CD4-positive, alpha-beta T cell treated with Interleukin-6 for 4 hours (primary cell): ENCODE measurements at regions not wholly inside any gene's neighbourhood (a gene's known extent, or its start where the extent isn't known, plus 50 kb on each side); places are given as distances from the start of the nearest gene placed in this dataset.

Experiments used
- DNase-seq: peaks from one replicate; pipeline ENCODE4 v3.0.0-alpha.2; 2020; ENCODE audit warnings: mixed read lengths

DNA sequence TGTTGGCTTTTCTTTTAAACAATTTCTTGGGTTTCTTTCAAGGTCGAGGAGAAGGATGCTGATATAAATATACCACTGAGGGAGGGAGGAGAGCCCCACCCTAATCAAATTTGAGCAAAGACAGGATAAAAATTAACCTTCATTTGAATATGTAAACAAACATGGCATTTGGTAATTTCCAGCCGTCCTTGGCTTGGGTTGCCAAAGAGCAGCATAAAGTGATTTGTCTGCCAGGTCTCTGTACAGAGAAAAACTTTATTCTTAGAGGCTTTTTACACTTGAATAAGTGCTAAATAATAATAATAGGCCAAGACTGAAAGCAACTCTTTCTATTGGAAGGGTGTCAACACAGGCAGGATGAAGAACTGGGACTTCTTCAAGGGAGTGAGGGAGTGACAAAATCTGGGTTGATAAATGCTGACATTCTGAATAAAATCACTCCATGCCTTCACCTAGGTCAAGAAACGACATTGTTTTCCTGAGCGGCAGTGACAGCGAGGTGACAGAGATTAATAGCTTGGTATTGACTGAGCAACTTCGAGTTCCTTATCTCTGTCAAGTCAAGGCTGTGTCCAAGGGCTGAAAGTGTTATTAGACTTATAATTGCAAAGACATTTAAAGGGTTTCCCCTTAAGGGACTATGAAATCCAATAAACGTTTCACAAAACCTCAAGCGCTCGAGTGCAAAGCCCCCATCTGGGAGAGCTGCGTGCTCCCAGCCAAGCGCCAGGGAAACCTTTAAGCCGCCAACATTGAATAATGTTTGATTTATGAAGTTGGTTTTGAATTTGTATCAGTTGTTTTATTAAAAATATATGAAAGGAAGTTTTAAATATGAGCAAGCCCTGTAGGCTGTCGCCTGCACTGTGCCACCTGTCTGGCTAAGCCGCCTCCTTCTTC is 269.5 kb upstream of the N4BP1 start:
- DNase-seq, result no peak

- DNase-seq, result no peak
Observed at GRCh38 chr16:48877946-48878345, 268.0 kb upstream of the N4BP1 start.

DNA sequence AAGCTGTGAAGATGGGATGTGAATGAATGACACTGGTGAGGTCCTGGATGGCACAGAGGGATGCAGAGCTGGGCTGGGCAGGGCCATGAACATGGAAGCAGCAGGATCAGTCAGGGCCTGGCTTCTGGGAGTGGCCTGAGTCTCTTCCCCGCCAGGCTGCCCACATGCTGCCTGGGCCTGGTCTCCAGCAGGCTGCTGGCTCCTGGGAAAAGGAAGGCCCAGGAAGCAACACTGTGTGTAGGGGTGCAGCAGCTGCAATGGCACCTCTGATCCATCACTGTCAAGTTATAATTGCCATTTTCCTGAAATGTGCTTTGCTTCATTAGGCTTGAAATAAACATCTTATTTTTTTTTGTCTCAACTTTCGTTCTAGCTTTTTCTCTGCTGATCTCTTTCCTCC is 260.2 kb upstream of the N4BP1 start:
- no peak for DNase-seq

DNA sequence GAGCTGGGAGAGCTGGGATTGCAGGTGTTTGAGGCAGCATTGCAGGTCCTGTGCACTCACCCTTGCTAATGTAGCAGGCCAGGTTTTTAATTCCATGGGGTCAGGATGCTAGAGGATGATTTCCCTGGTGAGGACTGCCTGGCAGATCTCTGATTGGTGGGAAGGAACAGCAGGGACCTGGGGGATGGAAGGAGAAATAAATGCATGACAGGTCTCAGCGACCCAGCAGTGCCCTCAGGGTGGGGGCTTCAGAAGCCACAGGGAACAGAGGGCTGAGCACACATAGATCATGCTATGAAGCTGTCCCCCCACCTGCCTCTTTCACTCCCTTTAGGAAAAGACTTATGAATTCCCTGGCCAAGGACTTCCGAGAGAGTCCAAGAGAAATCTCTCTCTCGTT is 255.5 kb upstream of the N4BP1 start:
- DNase-seq, result no peak

DNA sequence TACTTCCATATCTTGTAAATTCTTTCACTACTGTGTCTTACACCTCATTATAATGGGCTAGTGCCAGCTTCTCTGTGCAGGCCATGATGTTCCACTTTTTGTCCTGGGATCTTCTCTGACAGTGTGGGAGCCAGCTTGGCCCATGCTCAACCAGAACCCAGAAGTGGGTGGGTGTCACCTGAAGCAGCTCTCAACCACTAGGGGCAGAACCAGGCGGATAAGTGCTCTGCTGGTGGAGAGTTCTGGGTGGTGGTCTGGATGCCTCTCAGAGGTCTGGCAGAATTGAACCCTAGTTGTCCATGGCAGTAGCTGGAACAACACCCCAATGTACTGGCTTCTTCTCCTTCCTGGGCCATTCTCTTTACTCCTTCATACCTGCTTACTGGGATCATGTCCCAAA is 254.1 kb upstream of the N4BP1 start:
- no peak for DNase-seq

DNA sequence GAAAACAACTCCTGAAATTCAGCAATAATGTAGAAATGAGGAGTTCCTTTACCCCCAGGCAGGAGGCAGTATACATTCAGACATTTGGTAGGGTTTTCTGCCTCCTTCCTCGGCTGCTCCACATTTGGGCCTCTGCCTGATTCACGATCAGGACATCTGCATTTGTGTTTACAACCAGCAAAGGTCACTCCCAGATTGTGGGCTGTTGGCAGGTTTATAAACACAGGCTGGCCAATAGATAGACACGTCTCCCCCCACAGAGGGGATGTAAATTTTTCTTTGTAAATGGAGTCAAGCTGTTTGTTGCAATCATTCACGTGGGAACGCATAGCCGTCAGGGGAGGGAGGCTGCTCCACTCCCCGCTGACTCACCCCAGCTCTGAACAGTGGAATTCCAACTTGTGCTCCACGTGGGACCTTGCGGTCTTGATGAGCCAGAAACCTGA is 252.1 kb upstream of the N4BP1 start:
- DNase-seq, result no peak

DNA sequence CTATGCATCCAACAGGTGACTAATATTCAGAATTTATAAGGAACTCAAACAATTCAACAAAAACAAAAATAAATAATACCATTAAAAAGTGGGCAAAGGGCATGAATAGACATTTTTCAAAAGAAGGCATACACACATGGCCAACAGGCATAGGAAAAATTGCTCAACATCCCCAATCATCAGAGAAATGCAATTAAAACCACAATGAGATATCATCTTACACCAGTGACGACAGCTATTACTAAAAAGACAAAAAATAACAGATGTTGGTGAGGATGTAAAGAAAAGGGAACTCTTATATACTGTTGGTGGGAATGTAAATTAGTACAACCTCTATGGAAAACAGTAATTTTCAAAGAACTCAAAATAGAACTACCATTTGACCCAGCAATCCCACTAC is 250.4 kb upstream of the N4BP1 start:
- no peak for DNase-seq

- DNase-seq, result no peak
Observed at GRCh38 chr16:48852951-48853350, 243.0 kb upstream of the N4BP1 start.

- DNase-seq, result no peak
Observed at GRCh38 chr16:48852458-48852857, 242.5 kb upstream of the N4BP1 start.

DNA sequence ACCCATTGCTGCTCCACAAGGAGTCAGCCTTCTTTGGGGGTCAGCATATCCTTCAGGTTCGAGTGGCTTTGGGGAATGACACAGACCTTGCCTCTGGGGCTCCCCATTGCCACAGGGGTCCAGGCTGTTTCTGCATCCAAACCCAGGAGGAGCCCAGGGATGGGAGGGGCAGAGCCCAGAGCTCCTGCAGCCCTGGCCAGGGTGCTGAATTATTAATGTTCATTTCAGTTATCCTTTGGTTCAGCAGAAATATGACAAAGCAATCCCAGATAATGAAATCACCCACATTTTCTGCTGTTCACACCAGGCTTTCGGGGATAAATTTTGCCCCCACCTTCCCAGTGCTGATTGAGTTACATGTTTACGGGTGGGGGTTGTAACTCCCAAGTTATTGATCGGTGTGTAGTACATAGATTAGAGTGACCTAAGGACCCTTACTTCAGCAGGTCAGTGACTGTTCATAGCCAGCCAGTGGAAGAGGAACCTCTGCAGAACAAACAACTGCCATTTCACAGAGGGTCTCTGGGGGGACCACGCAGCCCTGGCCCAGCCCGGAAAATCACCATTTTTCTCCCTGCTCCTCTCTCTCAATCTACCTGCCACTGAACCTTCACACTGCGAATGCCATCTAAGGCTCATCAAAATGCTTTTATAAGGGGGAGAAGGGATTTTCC is 240.3 kb upstream of the N4BP1 start:
- no peak for DNase-seq

DNA sequence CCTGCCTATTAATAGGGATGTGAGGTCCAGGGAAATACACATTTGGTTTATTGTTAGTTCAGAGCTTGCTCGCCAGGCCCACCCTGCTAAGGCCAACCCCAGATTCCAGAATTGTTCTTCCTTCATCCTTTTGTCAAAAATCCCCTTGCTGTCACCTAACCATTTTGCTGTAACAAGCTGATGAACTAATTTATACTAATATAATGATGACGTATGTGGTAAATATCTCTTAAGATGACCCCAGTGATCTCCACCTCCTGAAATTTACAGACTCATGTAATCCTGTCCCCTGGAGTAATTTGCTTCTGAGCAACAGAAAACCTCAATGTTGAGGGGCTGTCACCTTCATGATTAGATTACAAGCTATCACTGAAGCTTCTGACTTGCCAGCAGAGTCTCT is 236.3 kb upstream of the N4BP1 start:
- no peak for DNase-seq

DNA sequence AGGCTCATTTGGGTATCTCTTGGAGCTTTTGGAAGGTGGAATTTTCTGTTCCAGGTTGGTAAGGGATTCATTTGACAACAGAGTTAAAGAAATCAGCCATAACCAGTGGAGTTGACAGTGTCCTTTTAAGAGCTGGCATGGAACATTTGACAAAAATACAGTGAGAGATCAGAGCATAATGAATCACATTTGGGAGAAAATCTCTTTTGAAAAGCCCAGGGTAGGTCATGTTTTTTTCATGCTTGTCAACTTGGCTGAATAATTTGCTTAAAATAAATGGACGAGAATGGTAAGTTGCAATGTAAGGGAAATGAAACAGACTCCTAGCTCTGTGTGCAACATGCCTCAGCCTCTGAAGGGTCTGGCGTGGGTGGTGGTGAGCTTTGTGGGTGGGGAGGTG is 235.3 kb upstream of the N4BP1 start:
- DNase-seq, result no peak

DNA sequence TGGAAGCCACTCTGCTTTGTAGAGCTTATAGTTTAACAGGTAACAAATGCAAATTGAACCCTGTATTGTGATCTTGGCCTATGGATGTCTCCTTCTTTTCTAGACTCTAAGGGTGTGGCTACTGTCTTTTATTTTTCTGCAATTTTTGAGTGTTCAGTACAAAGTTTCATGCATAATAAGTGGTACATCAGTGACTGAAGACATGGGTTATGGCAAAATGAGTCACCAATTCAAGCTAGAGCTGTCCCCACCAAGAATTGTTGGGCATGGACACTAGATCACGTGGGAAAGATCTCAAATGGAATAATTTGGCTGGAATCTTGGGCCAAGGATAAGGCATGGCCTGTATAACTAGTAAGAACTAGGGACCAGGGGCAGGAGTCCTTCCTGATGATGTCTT is 228.4 kb upstream of the N4BP1 start:
- DNase-seq, result no peak

GRCh38 chr16:48836636-48837035 is 226.7 kb upstream of the N4BP1 start:
- DNase-seq, result no peak

DNA sequence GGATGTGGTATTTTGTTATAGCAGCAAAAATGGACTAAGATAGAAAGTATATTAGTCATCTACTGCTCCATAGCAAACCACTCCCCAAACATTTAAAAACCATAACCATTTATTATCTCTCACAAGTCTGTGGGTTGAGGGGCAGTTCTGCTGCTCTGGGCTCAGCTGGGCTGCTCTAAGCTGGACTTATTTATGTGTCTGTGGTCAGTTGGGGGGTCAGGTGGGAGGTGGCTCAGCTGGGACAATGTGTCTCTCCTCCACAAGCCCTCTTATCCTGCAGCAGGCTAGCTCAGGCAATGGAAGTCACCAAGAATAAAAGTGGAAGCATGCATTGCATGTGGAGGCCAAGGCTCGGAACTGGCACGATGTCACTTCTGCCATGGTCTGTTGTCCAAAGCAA is 226.1 kb upstream of the N4BP1 start:
- no peak for DNase-seq

DNA sequence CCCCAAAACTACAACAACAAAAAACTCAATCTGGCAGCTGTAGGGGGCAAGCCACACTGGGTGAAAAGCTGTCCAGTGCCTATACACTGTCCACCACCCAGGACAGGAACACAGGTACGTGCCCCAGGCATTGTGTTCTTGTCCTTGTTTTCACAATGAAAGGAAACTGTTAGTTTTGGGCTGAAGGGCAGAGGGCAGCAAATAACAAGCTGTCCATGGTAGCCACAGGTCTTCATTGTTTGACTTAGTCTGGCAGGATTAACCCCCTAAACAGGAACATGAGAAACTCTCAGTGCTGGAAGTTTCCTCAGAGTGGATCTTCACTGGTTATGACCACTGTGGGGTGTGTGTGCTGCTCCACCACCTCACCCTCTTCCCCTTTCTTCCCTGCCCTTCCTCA is 224.6 kb upstream of the N4BP1 start:
- no peak for DNase-seq

GRCh38 chr16:48833461-48833860 is 223.5 kb upstream of the N4BP1 start:
- no peak for DNase-seq

DNA sequence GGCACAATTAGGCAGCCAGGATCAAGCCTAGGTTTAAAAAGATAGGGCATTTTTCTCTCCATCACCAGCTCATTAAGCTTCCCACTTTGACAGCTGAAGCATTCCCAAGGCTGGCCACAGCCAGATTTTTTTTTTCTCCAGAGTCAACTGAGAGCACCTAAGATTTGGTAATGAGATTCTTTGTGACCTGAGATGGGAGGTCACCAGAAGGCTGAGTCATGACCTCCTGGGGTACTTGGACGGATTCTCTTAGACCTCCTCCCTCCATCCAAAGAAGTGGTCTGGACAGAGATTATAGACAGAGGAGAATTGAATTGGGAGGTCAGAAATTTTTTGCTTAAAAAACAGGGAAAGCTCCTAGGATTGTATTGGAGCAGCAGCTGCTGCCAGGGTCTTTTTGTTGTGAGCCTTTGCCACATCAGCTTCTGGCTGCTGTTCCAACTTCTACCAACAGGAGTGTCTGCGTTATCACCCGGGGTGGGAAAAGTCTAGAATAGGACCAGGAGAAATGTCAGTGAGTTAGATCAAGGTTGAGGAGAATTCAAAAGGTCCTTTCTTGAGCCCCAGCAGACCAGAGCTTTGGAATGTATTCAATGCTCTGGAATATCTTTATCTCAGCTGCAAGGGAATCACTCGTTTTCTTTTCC is 221.2 kb upstream of the N4BP1 start:
- no peak for DNase-seq

DNA sequence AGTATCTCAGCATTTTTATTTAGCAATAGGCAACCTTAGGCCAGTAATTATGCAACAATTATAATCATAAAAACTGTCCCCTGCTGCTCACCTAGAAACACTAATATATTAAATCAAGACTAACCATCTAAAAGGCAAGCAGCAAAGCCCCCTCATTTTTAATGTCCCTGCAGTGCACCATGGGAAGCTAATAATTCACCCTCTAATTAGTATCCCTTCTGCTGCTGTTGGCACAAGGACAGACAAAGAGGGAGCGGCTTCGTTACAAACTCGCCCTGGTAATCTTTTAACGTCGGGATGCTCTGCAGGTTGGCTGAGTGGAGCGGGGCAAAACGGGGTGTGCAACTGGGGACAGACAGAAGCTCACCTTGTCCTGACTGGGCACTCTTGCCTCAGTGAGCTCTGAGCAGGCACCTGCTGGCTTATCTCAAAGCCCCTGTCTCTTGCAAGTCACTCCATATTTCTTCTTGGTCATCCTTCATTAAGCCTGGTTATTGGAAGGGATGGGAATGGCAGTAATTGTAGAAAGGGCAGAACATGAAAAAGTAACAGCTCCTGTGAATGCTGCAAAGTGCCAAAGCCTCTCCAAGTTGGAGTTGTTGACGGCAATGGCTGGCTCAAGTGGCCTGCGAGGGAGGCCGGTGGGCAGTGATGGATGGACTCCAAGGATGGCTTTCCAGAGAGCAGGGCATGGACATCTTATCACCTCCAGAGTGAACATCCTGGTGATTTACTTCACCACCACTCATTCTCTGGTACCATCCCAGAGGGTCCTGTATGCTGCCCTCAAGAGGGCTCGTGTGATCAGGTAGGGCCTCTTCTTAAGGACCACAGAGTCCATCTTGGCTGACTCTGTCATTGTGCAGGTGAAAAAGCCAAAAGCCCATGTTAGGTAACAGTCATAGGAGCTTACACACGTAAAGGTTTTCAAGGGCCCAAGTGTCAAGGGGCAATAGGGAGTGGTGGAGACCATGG is 219.6 kb upstream of the N4BP1 start:
- DNase-seq, result no peak

DNA sequence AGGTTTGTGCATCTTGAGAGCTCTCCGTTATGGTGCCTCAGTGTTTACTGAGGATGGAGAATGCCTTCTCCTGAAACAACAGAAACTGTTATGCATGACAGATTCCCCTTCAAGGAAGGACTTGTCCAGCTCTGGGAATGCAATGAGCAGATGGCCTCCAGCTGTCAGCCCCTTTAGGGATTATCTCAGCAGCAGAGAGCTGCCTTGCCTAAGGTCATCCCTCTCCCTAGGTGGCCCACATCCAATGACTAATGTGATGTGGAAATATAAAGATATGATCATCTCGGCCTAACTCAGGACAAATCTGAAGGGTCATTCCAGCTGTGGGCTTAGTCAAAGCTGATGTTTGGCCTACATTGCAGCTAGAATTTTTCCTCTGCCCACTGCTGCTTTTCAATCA is 214.3 kb upstream of the N4BP1 start:
- DNase-seq, result no peak

DNA sequence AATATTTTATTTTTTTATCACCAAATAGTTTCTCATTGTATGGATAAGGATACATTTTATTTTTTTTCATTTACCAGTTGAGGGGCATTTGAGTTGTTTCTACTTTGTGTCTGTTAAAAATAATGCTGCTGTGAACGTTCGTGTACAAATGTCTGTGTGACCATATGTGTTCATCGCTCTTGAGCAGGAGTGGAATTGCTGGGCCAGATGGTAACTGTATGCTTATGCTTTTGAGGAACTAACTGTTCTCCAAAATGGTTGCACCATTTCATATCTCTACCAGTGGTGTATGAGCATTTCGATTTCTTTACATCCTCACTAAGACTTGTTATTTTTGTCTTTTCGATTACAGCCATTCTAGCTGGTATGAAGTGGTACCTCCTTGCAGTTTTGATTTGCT is 212.5 kb upstream of the N4BP1 start:
- no peak for DNase-seq

DNA sequence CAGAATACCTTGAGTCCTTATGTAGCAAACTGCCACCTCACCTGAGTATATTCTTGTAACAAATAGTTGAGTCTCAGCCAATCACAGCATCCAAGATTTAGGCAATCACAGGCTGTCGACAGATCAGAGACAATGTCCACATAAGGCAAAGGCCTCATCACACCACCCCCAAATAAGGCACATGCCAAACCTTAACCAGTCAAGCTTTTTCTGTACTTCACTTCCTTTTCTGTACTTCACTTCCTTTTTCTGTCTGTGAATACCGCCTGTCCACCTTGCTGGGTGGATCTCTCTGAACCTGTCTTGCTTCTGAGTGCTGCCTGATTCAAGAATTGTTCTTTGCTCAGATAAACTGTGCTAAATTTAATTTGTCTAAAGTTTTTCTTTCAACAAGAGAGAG is 210.4 kb upstream of the N4BP1 start:
- DNase-seq, result no peak

DNA sequence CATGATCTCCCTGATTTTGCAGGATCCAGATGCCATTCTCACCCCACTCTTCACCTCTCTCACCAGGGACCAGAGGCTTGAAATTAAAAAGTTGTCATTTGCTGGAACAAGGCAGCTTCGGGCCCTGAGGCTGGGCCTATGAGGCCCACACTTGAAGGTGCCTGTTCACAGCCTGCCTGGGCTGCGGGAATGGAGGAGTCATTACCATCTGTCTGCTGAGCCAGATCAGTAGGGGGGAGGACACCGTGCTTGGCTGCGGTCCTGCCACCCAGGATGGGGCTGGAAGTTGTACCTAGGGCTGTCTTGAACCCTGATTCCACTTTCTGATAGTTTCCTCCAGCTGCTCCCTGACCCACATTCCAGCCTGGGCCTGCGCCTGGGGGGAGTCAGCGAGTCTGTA is 208.3 kb upstream of the N4BP1 start:
- DNase-seq, result no peak
